ENCODE measurements at regions not wholly inside any gene's neighbourhood (a gene's known extent, or its start where the extent isn't known, plus 50 kb on each side); places are given as distances from the start of the nearest gene placed in this dataset.

DNA sequence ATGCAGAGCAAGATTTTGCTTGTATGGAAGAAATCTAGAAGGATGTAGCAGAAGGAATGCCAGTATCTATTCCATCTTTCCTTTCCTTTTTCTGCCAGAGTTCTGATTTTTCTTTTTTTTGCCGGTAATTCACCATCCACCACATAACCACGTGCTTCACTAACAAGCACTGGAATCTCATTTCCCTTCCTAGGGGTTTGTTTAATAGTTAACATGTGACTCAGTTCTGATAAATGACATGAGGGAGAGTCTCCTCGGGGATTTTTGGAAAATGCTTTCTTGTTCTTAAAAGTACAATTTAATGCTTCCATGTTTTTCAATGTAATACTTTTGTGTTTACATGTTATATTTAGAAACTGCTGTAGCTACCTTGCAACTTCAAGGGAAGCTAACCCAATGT lies 590.2 kb downstream of the SH2D4B start:
- no peak for ATAC-seq
- no peak overlapping the region for H3K27ac ChIP-seq
- H3K36me3 ChIP-seq, result no peaks in the 10 kb centered on the region
- TF ChIP-seq POLR2A (IDR thresholded peaks at IDR 0.05), result no peak
- TF ChIP-seq, protein P1, sequence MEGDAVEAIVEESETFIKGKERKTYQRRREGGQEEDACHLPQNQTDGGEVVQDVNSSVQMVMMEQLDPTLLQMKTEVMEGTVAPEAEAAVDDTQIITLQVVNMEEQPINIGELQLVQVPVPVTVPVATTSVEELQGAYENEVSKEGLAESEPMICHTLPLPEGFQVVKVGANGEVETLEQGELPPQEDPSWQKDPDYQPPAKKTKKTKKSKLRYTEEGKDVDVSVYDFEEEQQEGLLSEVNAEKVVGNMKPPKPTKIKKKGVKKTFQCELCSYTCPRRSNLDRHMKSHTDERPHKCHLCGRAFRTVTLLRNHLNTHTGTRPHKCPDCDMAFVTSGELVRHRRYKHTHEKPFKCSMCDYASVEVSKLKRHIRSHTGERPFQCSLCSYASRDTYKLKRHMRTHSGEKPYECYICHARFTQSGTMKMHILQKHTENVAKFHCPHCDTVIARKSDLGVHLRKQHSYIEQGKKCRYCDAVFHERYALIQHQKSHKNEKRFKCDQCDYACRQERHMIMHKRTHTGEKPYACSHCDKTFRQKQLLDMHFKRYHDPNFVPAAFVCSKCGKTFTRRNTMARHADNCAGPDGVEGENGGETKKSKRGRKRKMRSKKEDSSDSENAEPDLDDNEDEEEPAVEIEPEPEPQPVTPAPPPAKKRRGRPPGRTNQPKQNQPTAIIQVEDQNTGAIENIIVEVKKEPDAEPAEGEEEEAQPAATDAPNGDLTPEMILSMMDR (IDR thresholded peaks at IDR 0.05), result no peak
- H3K4me3 ChIP-seq, result no peak overlapping the region
- H3K9me3 ChIP-seq, result no peaks in the 10 kb centered on the region
- intact Hi-C loops (cut with DNase I), result no loop called here
- H3K27me3 ChIP-seq, result peaks cover 0 to 3% (median 0%) of the 10 kb centered on the region in 9 donors
- no peaks in the 10 kb centered on the region for H3K4me1 ChIP-seq
- WGBS, 4 donors, result 50 to 62% (median 54%) methylated on average over 3 of the region's 3 CpGs
- DNase-seq, result no peak

DNA sequence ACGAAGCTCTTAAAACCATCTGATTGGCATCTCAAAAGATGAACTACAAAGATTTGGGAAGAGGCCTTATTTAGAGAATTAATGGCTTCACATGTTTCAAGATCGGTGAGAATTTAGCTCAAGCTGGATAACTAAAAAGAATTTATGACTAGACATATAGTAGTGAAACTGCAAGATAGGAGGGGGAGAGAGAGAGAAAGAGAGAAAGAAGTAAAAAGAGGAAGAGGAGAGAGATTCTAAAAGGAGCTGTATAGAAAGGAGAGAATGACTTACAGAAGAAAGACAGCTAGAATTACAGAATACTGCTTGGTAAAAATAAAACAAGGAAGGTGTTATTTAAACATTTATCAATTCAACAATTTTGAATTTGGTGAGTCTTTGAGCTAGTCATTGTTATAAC lies 592.3 kb downstream of the SH2D4B start:
- Histone ChIP-seq H3K27ac (no peak overlapping the region), H3K4me3 (no peak overlapping the region), H3K4me1 (no peaks in the 10 kb centered on the region), H3K9me3 (no peaks in the 10 kb centered on the region), H3K36me3 (no peaks in the 10 kb centered on the region), H3K27me3 (peaks cover 0 to 3% (median 0%) of the 10 kb centered on the region in 9 donors)
- ATAC-seq (no peak), DNase-seq (no peak)
- intact Hi-C loops (cut with DNase I), result no loop called here
- 65 to 92% (median 85%) methylated on average over 2 of the region's 2 CpGs for WGBS, 4 donors
- TF ChIP-seq, protein P1 (IDR thresholded peaks at IDR 0.05), result no peak
- TF ChIP-seq POLR2A (IDR thresholded peaks at IDR 0.05), result no peak

DNA sequence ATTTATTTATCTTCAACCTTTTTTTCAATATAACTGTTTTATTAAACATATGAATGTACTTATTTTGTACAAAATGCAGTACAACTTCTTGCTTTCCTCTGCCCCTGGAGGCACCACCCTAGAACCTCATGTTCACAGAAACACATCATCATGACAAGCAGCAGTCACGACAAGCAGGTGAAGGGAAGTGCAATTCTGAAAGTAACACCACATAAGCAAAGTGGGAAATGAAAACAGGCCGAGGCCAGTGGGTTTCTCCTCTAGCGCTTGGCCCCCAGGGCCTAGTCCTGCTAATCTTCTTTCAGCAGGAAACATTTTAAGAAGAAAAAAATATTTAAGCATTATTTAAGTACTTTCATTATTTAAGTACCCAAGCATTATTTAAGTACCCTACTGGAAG lies 598.1 kb downstream of the SH2D4B start:
- Histone ChIP-seq H3K27ac (no peak overlapping the region), H3K4me1 (no peaks in the 10 kb centered on the region), H3K27me3 (no peaks in the 10 kb centered on the region), H3K4me3 (no peak overlapping the region), H3K36me3 (no peaks in the 10 kb centered on the region), H3K9me3 (peaks cover 0 to 8% (median 0%) of the 10 kb centered on the region in 12 donors)
- ATAC-seq (no peak), DNase-seq (no peak)
- no peak for TF ChIP-seq POLR2A (IDR thresholded peaks at IDR 0.05)
- TF ChIP-seq, protein P1 (IDR thresholded peaks at IDR 0.05), result no peak
- intact Hi-C loops (cut with DNase I), result no loop called here
- 53 to 61% (median 58%) methylated on average over 3 of the region's 3 CpGs for WGBS, 4 donors

DNA sequence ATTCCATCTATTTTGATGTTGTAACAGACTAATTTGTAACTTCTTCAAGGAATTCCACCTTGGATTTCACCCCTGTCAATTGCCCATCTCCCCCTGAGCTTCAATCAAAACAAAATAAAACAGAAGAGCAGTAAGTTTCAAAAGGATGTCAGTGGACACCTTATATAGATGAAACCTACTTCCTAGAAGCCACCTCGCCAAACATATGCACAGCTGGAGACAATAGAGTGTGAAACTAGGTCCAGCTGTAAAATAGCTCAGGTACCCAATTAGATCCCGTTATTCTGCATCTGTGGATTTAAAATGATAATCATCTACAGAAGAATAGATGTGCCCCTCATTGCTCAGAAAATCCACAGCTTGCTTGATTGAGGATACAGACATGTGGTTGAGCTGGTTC lies 598.6 kb downstream of the SH2D4B start:
- Histone ChIP-seq H3K27me3 (no peaks in the 10 kb centered on the region), H3K4me3 (no peak overlapping the region), H3K27ac (no peak overlapping the region), H3K4me1 (no peaks in the 10 kb centered on the region), H3K36me3 (no peaks in the 10 kb centered on the region), H3K9me3 (peaks cover 0 to 8% (median 0%) of the 10 kb centered on the region in 12 donors)
- DNase-seq (no peak), ATAC-seq (no peak)
- intact Hi-C loops (cut with DNase I), result no loop called here
- WGBS, 4 donors, result 58 to 74% (median 67%) methylated on average over 2 of the region's 2 CpGs
- TF ChIP-seq, protein P1 (IDR thresholded peaks at IDR 0.05), result no peak
- TF ChIP-seq POLR2A (IDR thresholded peaks at IDR 0.05), result no peak
